A673 (cell line): ENCODE measurements at regions not wholly inside any gene's neighbourhood (a gene's known extent, or its start where the extent isn't known, plus 50 kb on each side); places are given as distances from the start of the nearest gene placed in this dataset.

Experiments used
- CTCF ChIP-seq: fragments of 300-800, 200-600 bp; sonication (generic); conservative IDR thresholded peaks from 2 replicates; pipeline ENCODE4 v1.5.1; 2017; ENCODE audit warnings: low read depth, mild to moderate bottlenecking, antibody characterized with exemption, low read length, moderate library complexity, mixed read lengths
- EZH2 ChIP-seq: fragments of 200-600 bp; sonication (generic); IDR thresholded peaks from 2 replicates; pipeline ENCODE4 v1.6.1; 2017; ENCODE audit warnings: borderline replicate concordance, low read depth, mild to moderate bottlenecking, mixed read lengths, antibody characterized with exemption, low read length; ENCODE audit not compliant: poor library complexity, severe bottlenecking

GRCh38 chr9:749716-750115 is 91.8 kb upstream of the DMRT1 start:
- TF ChIP-seq CTCF (no peak), EZH2 (no peak)
